Renal cortex interstitium (tissue), 11 donors: ENCODE measurements at regions not wholly inside any gene's neighbourhood (a gene's known extent, or its start where the extent isn't known, plus 50 kb on each side); places are given as distances from the start of the nearest gene placed in this dataset.
"Not testable (repeated sequence)": the region's sequence is repeated elsewhere in the genome, so short reads cannot be mapped to it uniquely, and the experiment has no call there.

Experiments
- DNase-seq, 11 donors: peaks; one replicate each; pipeline ENCODE4 v3.0.0-alpha.2; 2013; ENCODE audit warnings: low read depth in 9 of 11, low spot score in 4 of 11; ENCODE audit errors: extremely low read depth in 1 of 11

GRCh38 chr21:27793901-27794300 lies 827.0 kb upstream of the ADAMTS5 start:
- DNase-seq, result no peak

GRCh38 chr21:27787046-27787445 lies 820.2 kb upstream of the ADAMTS5 start:
- DNase-seq, result no peak

GRCh38 chr21:27779606-27780005 lies 812.7 kb upstream of the ADAMTS5 start:
- DNase-seq, result no peak

GRCh38 chr21:27776925-27777553 lies 810.2 kb upstream of the ADAMTS5 start:
- DNase-seq, result no peak

- no peak for DNase-seq
These were observed 805.9 kb upstream of the ADAMTS5 start for GRCh38 chr21:27772816-27773215.

GRCh38 chr21:27771938-27772483 lies 805.1 kb upstream of the ADAMTS5 start:
- DNase-seq, result no peak

- no peak for DNase-seq
These were observed 802.9 kb upstream of the ADAMTS5 start for GRCh38 chr21:27769763-27770162.

- not testable (repeated sequence) for DNase-seq
These were observed 801.3 kb upstream of the ADAMTS5 start for GRCh38 chr21:27768046-27768637.

GRCh38 chr21:27764056-27764455 lies 797.2 kb upstream of the ADAMTS5 start:
- no peak for DNase-seq

GRCh38 chr21:27761623-27762022 lies 794.7 kb upstream of the ADAMTS5 start:
- DNase-seq, result no peak

GRCh38 chr21:27759820-27760219 lies 792.9 kb upstream of the ADAMTS5 start:
- no peak for DNase-seq

GRCh38 chr21:27759091-27759659 lies 792.3 kb upstream of the ADAMTS5 start:
- no peak for DNase-seq

- DNase-seq, result no peak
These were observed 789.3 kb upstream of the ADAMTS5 start for GRCh38 chr21:27756191-27756590.

- no peak for DNase-seq
These were observed 777.2 kb upstream of the ADAMTS5 start for GRCh38 chr21:27743971-27744564.

- DNase-seq, result no peak
These were observed 774.8 kb upstream of the ADAMTS5 start for GRCh38 chr21:27741736-27742135.

GRCh38 chr21:27740084-27740483 lies 773.2 kb upstream of the ADAMTS5 start:
- DNase-seq, result no peak

GRCh38 chr21:27739187-27739586 lies 772.3 kb upstream of the ADAMTS5 start:
- no peak for DNase-seq

GRCh38 chr21:27735699-27736098 lies 768.8 kb upstream of the ADAMTS5 start:
- DNase-seq, result no peak

GRCh38 chr21:27734146-27734545 lies 767.3 kb upstream of the ADAMTS5 start:
- DNase-seq, result no peak

GRCh38 chr21:27725916-27726315 lies 759.0 kb upstream of the ADAMTS5 start:
- no peak for DNase-seq
